HG03103 (cell line): ENCODE measurements at regions not wholly inside any gene's neighbourhood (a gene's known extent, or its start where the extent isn't known, plus 50 kb on each side); places are given as distances from the start of the nearest gene placed in this dataset.

Source experiments
- ATAC-seq: cut with Tn5 transposase; IDR thresholded peaks from one replicate; pipeline ENCODE4 v1.9.1; 2021; ENCODE audit warnings: low read depth; ENCODE audit not compliant: unreplicated experiment

GRCh38 chr9:79334001-79334400 is 237.8 kb upstream of the TLE4 start:
- ATAC-seq: no peak

GRCh38 chr9:79334711-79335110 is 237.1 kb upstream of the TLE4 start:
- ATAC-seq: no peak

- ATAC-seq: no peak
These were observed 235.8 kb upstream of the TLE4 start for GRCh38 chr9:79335987-79336386.

- no peak for ATAC-seq
These were observed 230.2 kb upstream of the TLE4 start for GRCh38 chr9:79341561-79341960.

GRCh38 chr9:79346350-79347020 is 225.3 kb upstream of the TLE4 start:
- no peak for ATAC-seq

GRCh38 chr9:79352322-79352721 is 219.4 kb upstream of the TLE4 start:
- ATAC-seq: no peak

DNA sequence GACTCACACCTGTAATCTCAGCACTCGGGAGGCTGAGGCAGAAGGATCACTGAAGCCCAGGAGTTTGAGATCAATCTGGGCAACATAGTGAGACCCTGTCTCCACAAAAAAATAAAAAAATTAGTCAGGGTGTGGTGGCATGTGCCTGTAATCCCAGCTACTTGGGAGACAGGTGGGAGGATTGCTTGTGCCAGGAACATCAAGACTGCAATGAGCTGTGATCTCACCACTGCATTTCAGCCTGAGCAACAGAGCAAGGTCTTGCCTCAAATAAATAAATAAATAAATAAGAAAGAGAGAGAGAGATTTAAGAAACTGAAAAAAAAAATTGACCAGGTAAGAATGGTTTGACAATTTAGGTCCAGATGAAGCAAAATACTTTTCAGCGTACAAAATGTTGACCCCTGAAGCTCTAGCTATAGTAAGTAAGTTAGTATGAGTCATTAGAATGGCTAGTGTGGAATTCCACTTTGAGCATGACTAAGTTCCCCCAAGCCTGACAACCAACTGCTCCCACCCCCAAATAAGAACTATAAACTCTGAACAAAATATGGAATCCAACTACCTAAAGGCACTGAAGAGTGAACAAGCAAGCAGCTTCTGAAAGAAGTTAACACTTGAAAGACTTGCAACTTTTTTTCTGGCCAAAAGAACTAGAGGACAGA is 217.8 kb upstream of the TLE4 start:
- ATAC-seq: no peak

- ATAC-seq: no peak
These were observed 214.6 kb upstream of the TLE4 start for GRCh38 chr9:79357194-79357593.

DNA sequence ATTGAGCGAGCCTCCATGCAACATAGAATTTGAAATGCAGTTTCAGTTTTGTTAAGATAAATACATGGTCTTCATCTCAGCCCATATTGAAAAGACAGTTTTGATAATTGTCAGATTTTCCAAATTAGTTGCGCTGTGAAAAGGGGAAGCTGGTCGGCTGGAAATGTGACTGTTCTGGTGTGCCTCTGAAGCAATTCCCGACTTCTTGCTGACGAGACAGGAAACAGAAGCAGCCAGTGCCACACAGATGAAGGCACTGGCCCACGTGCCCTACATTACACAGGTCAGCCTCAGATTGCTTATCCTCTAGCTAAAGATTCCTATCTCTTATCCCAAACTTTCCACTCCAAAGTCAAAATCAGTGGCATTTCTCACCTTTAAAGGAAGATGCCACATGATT is 214.1 kb upstream of the TLE4 start:
- no peak for ATAC-seq

GRCh38 chr9:79360387-79361347 is 211.1 kb upstream of the TLE4 start:
- no peak for ATAC-seq

DNA sequence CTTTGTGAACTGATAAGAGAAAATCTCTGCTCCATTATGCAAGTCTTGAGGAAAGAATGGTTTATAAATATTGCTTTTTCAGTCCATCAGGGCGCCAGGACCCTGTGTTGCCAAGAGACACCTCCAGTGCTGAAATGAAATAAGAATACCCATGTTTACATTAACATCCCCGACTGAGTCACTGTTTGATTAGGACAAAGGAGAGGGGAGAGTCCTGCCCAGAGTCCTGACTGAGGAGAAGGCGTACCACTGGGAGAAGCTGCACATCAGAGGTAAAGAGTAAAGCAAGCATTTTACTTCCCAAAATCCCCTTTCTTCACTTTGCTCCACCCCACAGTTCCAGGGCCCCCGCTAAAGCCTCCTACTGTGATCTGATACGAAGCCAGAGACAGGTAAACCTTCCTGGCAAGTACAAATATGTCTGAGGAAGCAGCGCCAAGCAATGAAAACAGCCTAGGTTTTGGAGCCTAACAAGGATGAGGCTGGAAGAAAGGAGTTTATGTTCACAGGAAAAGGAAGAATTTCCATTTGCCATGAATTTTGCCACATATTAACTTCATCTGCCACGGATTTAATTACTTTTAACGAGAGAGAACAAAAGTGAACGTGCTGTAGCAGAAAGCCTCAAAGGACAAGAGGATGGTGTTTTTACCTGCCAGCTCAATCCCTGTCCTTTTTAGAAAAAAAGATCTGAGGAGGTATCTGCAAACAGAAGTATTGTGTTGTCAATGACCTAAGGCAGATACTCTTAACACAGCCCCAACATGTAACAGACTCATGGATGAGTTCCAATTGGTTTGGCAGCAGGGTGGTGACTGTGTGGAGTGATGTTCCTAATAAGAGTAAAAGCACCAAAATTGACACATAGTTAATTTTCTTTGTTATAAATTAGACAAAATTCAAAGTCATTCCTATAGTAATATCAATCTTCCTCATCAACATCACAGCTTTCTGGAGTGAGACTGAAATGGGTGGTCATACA is 209.4 kb upstream of the TLE4 start:
- no peak for ATAC-seq

DNA sequence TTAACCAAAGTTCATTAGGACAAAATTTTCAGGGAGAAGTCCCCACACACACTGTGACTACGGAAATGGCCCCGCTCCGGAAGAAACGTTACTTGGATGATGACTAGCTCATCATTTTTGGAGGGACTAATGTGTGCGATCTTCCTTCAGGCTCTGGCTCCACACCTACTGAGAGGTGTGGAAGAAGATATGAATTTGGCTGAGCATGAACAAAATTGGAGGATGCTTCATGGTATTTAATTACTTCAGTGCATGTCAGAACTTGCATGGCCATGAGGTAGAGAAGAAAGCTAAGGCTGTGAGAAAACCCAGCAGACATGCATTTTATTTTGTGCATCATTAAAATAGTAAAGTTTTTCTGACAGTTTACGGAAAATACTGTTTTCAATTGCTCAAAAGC is 202.1 kb upstream of the TLE4 start:
- no peak for ATAC-seq

GRCh38 chr9:79371301-79371700 is 200.5 kb upstream of the TLE4 start:
- ATAC-seq: no peak

GRCh38 chr9:79371948-79372555 is 199.7 kb upstream of the TLE4 start:
- ATAC-seq: no peak

DNA sequence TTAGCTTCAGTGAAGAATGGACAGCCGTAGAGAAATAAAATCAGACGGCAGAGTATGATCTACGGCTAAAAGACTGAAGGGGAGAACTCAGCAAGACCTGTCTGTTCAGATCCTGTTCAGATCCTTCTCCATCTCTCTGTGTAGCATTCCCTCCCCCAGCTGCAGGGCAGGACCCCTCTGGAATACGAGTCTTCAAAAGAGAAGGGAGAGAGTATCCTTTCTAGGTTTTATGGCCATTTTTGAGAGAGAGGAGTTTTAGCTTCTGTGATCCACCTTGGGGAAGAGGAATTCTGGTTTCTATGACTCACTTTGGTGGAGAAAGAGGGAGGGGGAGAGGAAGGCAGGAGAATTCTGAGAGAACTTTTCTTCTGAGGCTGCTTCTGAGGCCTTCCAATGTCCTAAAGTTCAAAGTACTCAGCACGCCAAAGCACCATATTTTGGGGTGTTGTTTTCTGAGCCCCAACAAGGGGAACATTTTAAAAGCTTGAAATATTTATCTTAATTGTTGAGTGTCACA is 194.4 kb upstream of the TLE4 start:
- ATAC-seq: no peak

- ATAC-seq: no peak
These were observed 193.7 kb upstream of the TLE4 start for GRCh38 chr9:79378107-79378506.

DNA sequence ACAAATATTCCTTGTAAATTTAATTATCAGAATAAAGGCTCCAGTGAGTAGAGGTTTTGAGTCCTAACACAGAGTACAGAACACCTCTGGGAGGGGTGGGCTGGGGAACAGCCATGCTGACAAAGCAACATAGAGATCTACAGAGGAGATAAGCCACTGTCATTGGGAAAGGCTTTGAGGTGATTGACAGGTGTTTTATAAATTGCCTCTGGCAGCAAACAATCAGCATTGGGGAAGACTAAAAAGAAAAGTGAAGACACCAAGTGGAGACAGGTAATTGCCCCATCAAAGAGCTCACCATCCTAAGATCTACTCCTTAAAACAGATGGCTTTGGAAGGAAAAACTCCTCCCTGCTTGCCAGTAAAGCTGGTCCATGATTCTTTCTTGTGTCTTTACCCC is 189.7 kb upstream of the TLE4 start:
- no peak for ATAC-seq

DNA sequence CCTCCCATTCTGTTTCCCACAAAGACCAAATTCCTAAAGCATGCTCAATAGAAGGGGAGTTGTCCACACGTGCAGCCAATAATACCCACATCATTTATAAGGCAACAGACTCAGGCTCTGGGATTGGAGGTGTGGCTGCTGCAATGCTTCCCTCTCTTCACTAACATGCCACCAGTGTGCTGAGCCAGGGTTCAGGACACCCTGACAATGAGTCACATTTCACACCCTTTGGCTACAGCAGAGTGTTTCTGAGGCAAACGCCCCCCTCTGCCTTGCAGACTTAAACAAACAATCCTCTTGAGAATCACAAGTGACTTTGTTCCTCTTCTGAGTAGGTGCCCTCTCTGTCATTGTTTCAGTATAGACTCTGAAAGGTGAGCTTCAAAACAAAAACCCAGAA is 189.3 kb upstream of the TLE4 start:
- ATAC-seq: no peak

DNA sequence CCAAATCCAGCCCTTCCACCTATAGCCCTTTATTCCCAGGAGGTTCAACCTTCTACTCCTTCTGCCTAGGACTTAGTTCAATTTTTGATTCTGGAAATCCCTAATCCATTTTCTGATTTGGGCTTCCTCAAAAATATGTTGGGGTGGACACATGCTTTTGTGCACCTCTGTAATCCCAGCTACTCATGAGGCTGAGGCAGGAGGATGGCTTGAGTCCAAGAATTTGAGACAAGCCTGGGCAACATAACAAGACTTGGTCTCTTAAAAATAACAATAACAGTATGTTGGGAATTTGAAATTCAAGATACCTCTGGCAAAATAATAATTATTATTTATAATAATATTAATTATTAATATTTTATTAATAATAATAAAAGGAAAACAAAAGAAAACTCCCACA is 188.7 kb upstream of the TLE4 start:
- no peak for ATAC-seq

- ATAC-seq: no peak
These were observed 187.7 kb upstream of the TLE4 start for GRCh38 chr9:79384091-79384490.
